ENCODE measurements at regions not wholly inside any gene's neighbourhood (a gene's known extent, or its start where the extent isn't known, plus 50 kb on each side); places are given as distances from the start of the nearest gene placed in this dataset.
"Not testable (repeated sequence)": the region's sequence is repeated elsewhere in the genome, so short reads cannot be mapped to it uniquely, and the experiment has no call there.

DNA sequence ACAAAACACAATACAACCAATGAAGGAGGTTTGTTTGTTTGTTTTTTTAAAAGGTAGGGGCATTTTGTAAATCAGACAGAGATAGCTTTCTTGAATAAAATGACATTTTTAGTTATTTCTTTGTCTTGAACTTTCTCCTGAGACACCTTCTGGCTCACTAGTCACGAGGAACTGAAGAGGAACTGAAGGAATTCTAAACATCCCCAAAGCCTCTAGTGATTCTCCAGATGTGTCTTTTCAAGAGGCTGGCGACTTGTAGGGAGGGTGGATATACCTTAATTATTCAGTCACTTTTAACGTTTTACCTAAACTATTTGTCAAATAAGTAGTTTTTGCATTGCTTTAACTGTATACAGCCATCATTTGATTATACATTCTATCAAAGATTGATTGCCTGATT, 211.2 kb upstream of the LRIG3 start:
- DNase-seq: no peak

DNA sequence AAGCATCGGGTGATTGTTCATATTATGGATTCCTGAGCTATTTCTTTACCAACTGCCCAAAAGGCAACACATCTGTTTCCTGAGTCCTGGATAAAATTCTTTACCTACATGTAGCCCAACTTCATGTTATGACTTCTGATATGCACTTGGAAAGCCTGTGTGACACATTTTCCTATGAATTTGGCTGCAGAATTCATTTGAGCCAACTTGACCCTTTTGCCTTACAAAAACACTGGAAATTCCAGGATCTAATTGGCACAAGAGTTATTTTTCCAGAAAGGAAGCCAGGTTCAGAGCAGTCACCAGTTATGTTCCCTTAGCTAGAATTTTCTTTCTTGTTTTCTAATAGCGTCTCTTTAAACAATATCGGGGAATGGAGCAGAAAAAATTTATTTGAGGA, 202.5 kb upstream of the LRIG3 start:
- no peak for DNase-seq

- no peak for DNase-seq
These were observed 201.1 kb upstream of the LRIG3 start for GRCh38 chr12:59121451-59121850.

- DNase-seq: no peak
These were observed 199.4 kb upstream of the LRIG3 start for GRCh38 chr12:59119676-59120075.

GRCh38 chr12:59118356-59118755, 198.1 kb upstream of the LRIG3 start:
- no peak for DNase-seq

- no peak for DNase-seq
These were observed 195.7 kb upstream of the LRIG3 start for GRCh38 chr12:59115995-59116394.

GRCh38 chr12:59115526-59115925, 195.2 kb upstream of the LRIG3 start:
- DNase-seq: no peak

GRCh38 chr12:59113831-59114615, 193.7 kb upstream of the LRIG3 start:
- DNase-seq: peak; percentile 15

- no peak for DNase-seq
These were observed 191.5 kb upstream of the LRIG3 start for GRCh38 chr12:59111851-59112250.

- not testable (repeated sequence) for DNase-seq
These were observed 188.2 kb upstream of the LRIG3 start for GRCh38 chr12:59108516-59108915.

DNA sequence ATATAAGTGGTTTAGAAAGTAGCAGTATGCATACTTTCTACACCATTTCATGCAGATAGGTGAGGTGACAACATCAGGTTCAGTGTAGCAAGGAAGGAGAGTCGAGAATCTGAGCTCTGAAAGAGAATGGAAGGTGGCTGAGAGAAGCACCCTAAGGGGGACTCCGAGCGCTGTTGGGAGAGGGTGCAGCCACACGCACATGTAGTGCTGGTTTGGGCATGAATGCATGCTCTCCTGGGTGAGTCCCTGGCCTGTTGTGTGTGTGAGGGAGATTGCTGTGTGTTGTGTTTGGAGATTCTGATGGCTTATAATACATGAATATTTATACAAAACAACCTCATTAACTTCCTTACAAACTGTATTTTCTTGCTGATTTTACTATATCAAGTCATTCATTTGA, 180.3 kb upstream of the LRIG3 start:
- no peak for DNase-seq

DNA sequence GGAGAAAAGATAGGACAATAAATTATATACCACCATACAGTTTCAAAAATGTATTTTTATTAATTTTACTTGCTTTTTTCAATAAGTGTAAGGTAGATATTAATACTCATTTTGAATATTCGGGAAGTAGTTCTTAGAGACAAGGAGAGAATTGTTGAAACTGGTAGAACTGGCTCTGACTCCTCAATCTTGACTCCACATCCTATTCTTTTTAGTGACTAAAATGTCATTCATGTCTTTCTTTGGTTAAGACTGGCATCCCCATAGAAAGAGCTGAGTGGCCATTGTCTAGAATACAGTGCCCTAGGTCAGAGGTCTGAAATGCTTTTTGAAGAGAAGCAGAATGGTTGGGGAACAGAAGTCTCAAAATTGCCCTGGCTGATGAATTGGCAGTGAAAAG, 177.6 kb upstream of the LRIG3 start:
- no peak for DNase-seq

DNA sequence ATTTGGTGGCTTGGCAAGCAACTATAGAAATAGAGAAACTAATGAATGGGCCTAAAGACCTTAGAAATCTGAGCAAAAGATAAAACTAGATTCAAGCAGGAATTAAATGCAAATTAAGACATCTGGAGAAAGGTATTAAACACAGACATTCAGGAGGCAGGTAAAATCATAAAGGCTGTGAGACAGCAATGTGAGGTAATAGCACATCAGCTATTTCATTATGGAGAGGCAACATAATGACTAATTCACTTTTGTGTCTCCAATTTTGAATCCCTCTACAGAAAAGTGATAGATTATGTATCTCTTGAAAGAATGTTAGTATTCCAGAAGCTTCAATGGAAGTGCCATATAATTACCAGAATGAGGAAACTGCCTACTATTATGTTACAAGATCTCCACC, 175.9 kb upstream of the LRIG3 start:
- no peak for DNase-seq

DNA sequence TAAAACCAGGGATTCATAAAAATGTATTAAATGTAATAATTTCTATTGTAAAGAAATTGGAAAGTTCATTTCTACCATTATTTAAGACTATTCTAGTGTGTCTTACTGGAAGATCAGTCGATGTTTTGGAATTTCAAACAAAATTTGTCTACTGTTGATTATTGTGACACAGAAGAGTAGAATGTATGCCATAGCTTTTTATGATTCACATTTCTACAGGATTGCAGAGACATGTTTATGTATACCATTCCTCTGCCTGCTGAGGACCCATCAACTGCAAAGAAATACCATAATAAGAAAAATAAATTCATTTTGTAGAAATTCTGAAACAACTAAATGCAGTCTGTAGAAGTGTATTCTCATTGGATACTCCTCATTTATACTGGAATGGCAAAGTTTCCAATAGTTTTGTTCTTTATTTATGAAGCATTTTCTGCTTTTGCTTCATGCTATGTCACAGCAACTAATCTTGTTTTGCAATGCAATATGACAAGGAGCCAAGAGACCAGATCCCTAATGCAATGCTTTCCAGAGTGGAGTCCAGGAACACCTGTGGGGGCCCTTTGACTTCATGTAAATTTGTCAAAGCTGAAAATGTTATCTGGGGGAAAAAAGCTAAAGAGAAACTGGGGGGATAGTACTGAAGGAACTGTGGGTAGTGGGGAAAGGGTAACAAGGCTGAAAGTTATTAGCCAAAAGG, 172.9 kb upstream of the LRIG3 start:
- DNase-seq: no peak

DNA sequence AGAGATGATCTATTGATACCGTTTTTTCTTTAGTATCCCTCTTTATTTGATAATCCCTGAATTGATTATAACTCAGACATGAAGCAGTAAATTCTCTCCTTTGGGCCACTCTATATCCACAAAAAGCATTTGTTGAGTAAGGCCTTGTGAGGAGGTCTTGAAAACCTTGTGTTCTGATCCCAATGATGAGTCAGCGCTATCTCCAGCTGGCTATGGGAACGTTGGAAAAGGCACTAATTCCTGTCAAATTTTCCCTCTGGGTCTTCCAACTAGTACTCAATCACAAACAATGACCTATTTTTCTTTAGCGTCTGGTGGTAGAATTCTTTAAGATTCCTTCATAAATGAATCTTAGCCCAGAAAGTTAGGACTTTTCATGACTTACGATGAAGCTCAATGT, 168.4 kb upstream of the LRIG3 start:
- no peak for DNase-seq

GRCh38 chr12:59087691-59088090, 167.4 kb upstream of the LRIG3 start:
- no peak for DNase-seq

DNA sequence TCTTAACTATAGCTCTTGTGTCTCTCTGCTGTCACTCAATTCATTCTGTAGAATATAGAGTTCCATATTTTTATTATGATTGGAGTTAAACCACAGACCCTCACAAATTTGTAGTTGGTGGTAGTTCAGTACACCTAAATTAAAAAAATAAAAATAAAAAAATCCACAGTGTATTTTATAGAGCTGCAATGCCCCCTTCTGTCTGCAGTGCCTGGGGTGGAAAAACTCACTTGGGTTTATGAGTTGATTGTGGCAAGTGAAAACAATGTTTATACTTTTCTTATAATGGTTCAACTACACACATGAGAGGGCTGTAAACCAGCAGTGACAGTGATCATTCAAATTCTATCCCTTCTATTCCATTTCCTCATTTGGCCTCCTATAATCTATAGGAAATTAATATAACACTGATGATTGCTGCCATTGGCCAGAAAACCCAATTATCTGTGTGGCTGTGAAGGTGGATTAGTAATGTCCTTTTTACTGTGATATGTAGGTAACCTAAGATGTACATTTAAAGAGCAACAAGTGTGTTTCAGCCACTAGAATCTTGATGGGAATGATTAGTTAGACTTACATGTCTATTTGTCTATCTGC, 166.9 kb upstream of the LRIG3 start:
- DNase-seq: no peak

DNA sequence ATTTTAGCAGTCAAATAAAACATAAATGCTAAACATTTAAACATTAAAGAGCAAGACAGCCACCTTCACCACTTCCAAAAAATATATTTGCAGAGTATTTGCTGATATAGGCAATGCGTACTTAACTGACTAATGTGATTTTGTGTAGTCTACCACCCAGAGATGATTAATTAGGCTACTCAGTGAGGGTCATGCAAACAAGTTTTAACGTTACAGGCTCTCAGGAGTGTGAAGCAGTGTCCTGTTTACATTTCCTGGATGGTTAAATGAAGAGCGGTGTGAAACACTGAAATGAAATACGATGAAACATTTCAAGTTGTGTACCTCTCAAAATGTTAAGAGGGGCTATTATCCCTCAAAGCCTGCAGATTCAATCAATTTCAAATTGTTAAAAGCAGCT, 165.8 kb upstream of the LRIG3 start:
- DNase-seq: no peak

DNA sequence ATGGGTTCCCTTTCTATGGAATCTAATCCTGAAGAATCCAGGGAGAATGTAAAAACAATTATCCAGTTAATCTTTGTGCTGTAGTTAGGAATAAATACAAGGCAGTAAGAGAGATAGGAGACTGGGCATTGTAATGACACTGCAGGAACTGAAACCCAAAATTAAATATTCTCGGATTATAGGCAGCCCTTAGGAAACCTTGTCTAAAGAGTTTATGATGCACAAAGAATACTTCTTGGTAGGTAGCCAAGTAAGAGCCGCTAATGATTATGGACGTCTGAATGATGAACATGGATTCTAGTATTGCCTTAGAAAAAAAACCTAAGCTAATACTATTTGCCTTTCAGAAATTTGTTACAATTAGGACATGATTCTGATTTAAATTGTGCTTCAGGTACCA, 165.4 kb upstream of the LRIG3 start:
- no peak for DNase-seq

DNA sequence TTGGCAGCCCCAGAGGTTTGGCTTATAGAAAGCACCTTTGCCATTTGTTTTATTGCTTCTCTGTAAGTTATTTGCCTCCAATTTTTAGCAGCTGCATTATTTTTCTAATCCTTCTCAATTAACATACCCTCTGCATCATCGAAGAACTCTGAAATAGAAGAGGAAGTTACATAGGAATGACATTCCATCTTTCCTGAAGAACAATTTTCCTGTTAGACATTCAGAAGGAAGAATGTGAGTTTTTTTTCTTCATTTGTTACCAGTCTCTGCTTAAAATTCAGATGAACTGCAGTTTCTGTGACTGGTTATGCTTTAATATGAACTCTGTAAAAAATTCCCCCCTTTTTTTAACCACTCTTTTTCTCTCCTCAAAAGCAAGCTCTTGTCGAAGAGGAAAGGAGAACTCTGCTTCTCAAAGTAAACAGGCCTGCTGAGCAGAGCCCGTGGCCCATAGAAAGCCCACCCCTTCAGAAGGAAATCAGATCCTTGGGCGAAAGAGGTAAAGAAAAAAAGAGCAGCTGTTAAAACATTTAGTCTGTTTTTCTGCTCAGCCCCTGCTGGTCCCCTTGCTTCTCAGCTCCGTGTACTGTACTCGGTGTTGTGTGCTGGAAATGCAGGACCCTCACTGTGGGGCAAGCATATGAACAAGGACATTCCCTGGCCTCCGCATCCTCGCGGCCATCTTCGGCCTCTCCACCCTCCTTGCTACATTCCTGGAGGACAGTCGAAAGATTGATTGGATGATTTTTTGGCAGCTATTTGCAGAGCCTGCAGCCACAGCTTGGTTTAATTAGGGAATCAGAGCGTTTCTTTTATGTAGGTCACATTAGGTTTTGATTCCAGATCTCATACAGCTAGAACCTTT, 164.4 kb upstream of the LRIG3 start:
- no peak for DNase-seq

DNA sequence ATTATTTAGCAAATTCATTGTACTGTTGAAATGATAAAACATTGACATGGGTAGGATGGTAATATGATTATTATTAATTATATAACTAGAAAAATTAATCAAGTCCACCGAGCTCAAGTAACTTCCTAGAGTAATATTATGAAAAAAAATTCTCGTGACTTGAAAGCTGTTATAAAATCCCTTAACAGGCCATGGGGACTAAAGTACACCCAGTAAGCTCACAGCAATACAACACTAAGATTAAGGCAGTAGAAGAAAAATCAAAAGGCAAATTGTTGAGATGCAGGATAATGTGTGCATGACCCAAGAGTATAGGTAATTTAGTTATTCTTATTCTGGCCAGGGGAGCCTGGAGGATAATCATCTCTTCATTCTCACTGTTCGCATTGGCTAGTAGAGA, 162.6 kb upstream of the LRIG3 start:
- DNase-seq: no peak

GRCh38 chr12:59080101-59080500, 159.8 kb upstream of the LRIG3 start:
- no peak for DNase-seq

GRCh38 chr12:59079472-59079871, 159.2 kb upstream of the LRIG3 start:
- no peak for DNase-seq

All from NK-92 treated with Interleukin-12 subunit alpha and Interleukin-12 subunit beta, amount 100 ng/mL, for 24 hours (cell line).